HepG2 (cell line): ENCODE measurements at regions not wholly inside any gene's neighbourhood (a gene's known extent, or its start where the extent isn't known, plus 50 kb on each side); places are given as distances from the start of the nearest gene placed in this dataset.

Source experiments
- ARNT ChIP-seq: fragments of 450-650 bp; IDR thresholded peaks from 2 replicates; pipeline ENCODE4 v1.6.1; 2017
- DNMT1 ChIP-seq: sonication (generic); formaldehyde crosslinking; IDR thresholded peaks from 2 replicates; pipeline ENCODE4 v1.5.1; 2020; ENCODE audit warnings: mild to moderate bottlenecking, missing genetic modification reagents
- FOXA3 ChIP-seq: IDR thresholded peaks from 2 replicates; pipeline ENCODE4 v1.6.1; 2016; ENCODE audit warnings: missing genetic modification reagents, missing compliant biosample characterization
- KAT8 ChIP-seq: IDR thresholded peaks from 2 replicates; pipeline ENCODE4 v1.6.1; 2016; ENCODE audit warnings: missing genetic modification reagents, missing compliant biosample characterization
- KIAA2018 ChIP-seq: sonication (generic); formaldehyde crosslinking; IDR thresholded peaks from 2 replicates; pipeline ENCODE4 v1.5.0; 2020; ENCODE audit warnings: mild to moderate bottlenecking, missing genetic modification reagents, borderline replicate concordance
- MAZ ChIP-seq, 2 experiments: sonication (generic) in 1 of 2; formaldehyde crosslinking in 1 of 2; IDR thresholded peaks; 2 replicates each; pipeline versions ENCODE4 v1.5.0 to v1.6.1; 2012 to 2020; ENCODE audit warnings: low read depth in 2 of 2, mild to moderate bottlenecking in 2 of 2, borderline replicate concordance in 1 of 2, improper control_type of control experiment in 1 of 2, low read length in 1 of 2, missing genetic modification reagents in 1 of 2, moderate library complexity in 1 of 2
- PAXIP1 ChIP-seq: sonication (generic); formaldehyde crosslinking; conservative IDR thresholded peaks from 2 replicates; pipeline ENCODE4 v1.4.0; 2020; ENCODE audit warnings: mild to moderate bottlenecking, missing genetic modification reagents, moderate library complexity
- USF2 ChIP-seq, 2 experiments: sonication (generic) in 1 of 2; formaldehyde crosslinking in 1 of 2; IDR thresholded peaks; 2 replicates each; pipeline versions ENCODE4 v1.5.1 to v1.6.1; 2011 to 2020; ENCODE audit warnings: borderline replicate concordance in 1 of 2, low read depth in 1 of 2, low read length in 1 of 2, mild to moderate bottlenecking in 1 of 2, missing genetic modification reagents in 1 of 2, moderate library complexity in 1 of 2
- ZBTB39 ChIP-seq: sonication (generic); formaldehyde crosslinking; IDR thresholded peaks from 2 replicates; pipeline ENCODE4 v1.5.0; 2020; ENCODE audit warnings: missing genetic modification reagents
- ZNF549 ChIP-seq: sonication (generic); formaldehyde crosslinking; IDR thresholded peaks from 2 replicates; pipeline ENCODE4 v1.5.0; 2020; ENCODE audit warnings: missing genetic modification reagents
- ZNF572 ChIP-seq: sonication (generic); formaldehyde crosslinking; IDR thresholded peaks from 2 replicates; pipeline ENCODE4 v1.5.1; 2020; ENCODE audit warnings: mild to moderate bottlenecking, missing genetic modification reagents
- ZNF652 ChIP-seq: IDR thresholded peaks from 2 replicates; pipeline ENCODE4 v1.6.1; 2016; ENCODE audit warnings: low read depth, borderline replicate concordance

GRCh38 chr6:108744244-108744972 is 103.8 kb upstream of the ARMC2 start (continued):
- no peak for TF ChIP-seq PAXIP1 (CRISPR knock-in tag)
- TF ChIP-seq KIAA2018, result no peak
- TF ChIP-seq MAZ (IDR thresholded peaks at IDR 0.05; ENCODE audit: borderline replicate concordance, low read depth, low read length), result no peak
- no peak for TF ChIP-seq MAZ (CRISPR knock-in tag; IDR thresholded peaks at IDR 0.05; ENCODE audit: low read depth)
- TF ChIP-seq KAT8 (CRISPR knock-in tag), result no peak
- TF ChIP-seq FOXA3 (CRISPR knock-in tag), result 0 out of 2 replicates have a peak, but pooled peaks have one; percentile 4
- no peak for TF ChIP-seq ARNT
- TF ChIP-seq ZNF549 (CRISPR knock-in tag), result no peak
- TF ChIP-seq ZBTB39 (CRISPR knock-in tag), result no peak
- TF ChIP-seq ZNF652 (CRISPR knock-in tag), result no peak
- TF ChIP-seq ZNF572 (CRISPR knock-in tag), result no peak
- TF ChIP-seq DNMT1 (CRISPR knock-in tag), result no peak
- no peak for TF ChIP-seq USF2 (IDR thresholded peaks at IDR 0.05; ENCODE audit: low read depth, low read length)
- TF ChIP-seq USF2 (CRISPR knock-in tag; IDR thresholded peaks at IDR 0.05; ENCODE audit: borderline replicate concordance), result no peak
